Activated CD4-positive, alpha-beta T cell treated with anti-CD3 and anti-CD28 coated beads, Interleukin-2, amount 50 U/mL, for 1 hour (primary cell): ENCODE measurements at regions not wholly inside any gene's neighbourhood (a gene's known extent, or its start where the extent isn't known, plus 50 kb on each side); places are given as distances from the start of the nearest gene placed in this dataset.
"Not testable (repeated sequence)": the region's sequence is repeated elsewhere in the genome, so short reads cannot be mapped to it uniquely, and the experiment has no call there.

ENCODE experiments used
- DNase-seq: peaks from one replicate; pipeline ENCODE4 v3.0.0-alpha.2; 2020

GRCh38 chr6:6951355-6951754, 156.4 kb upstream of the RREB1 start:
- DNase-seq = no peak

DNA sequence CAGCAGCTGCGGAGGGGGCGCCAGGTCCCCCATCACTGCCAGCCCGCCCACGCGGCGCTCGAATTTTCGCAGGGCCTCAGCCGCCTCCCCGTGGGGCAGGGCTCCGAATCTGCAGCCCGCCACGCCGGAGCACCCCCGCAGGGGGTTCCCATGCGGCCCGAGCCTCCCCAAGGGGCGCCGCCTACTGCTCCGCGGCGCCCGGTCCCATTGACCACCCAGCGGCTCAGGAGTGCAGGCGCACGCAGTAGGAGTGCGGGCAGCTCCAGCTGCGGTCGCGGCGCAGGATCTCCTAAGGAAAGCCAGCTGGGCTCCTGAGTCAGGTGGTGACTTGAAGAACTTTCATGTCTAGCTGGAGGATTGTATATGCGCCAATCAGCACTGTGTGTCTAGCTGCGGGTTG, 155.3 kb upstream of the RREB1 start:
- no peak for DNase-seq

GRCh38 chr6:6952927-6953326, 154.8 kb upstream of the RREB1 start:
- not testable (repeated sequence) for DNase-seq

- no peak for DNase-seq
Observed at GRCh38 chr6:6960571-6961251, 147.1 kb upstream of the RREB1 start.

GRCh38 chr6:6962086-6962485, 145.7 kb upstream of the RREB1 start:
- no peak for DNase-seq

DNA sequence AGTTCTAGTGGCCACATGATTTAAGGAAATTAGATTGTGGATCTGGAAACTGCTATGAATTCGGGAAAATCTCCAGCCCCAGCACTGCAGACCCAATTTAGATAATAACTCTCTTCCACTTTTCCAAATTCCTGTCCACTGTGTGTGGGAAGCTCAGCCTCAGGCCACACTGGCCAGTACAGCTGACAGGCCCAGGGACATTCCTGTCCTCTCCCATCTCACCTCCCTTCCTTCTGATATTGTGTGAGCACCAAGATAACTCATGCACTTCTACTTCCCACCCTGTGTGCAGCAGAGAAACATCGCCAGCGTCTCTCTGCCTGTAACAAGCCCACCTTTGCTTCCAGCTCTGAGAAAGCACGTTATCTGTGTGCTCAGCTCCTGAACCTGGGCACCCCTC, 145.1 kb upstream of the RREB1 start:
- no peak for DNase-seq

GRCh38 chr6:6963390-6963789, 144.4 kb upstream of the RREB1 start:
- not testable (repeated sequence) for DNase-seq

DNA sequence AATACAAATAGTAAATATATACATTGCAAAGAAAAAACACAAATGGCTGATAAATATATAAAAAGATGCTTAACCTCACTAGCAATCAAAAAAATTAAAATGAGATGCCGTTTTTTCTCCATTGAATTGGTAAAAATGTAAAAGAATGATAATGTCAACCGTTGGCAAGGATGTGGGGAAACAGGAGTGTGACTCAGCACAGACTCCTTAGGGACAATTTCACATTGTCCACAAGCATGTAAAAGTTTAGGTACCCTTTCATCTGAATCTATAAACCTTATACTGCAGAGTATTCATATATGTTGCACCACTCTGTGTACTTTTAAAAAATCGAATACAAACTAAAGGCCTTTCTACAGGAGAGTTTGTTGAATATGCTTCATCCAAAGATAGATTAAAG, 143.1 kb upstream of the RREB1 start:
- DNase-seq = no peak

- DNase-seq = no peak
Observed at GRCh38 chr6:6966127-6966526, 141.6 kb upstream of the RREB1 start.

DNA sequence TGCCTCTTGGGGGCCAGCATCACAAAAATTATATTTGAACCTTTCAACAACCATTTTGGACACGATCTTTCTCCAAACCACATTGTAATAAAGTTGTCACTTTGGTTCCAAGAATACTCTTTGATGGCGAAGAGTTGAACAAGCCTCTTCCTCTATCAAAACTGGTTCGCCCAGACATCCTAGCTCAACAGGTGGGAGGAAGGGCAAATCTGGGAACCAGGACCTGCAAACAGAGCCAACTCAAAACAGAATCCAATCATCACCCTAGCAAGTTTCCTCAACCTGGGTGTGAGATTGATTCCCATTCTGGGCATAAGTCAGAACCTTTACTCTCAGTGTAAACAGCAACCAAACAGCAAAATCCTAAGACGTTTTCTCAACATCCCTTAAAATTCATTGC, 141.2 kb upstream of the RREB1 start:
- DNase-seq = no peak

GRCh38 chr6:6968357-6968730, 139.4 kb upstream of the RREB1 start:
- no peak for DNase-seq

GRCh38 chr6:6968731-6969552, 138.8 kb upstream of the RREB1 start:
- no peak for DNase-seq

DNA sequence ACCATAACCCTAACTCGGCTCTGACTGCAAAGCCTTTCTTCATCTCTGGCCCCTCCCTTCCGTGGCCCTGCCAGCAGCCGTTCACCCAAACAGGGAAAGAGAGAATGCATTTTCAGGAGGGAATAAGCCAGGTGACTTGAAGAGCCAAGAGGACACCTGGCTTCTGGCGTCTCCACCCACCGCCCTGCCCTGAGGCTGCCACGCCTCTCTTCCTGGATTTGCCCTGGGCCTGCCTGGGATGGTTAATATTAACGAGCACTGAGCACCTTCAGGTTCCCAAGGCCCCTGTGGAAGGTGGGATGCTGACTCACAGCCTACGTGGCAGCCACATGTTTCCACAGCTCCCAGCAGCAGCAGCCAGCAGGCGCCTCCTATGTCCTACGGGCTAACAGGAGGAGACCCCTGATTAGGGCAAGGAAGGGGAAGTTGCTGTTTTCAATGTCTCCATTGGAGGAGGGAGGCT, 138.0 kb upstream of the RREB1 start:
- DNase-seq = no peak

GRCh38 chr6:6970851-6971250, 136.9 kb upstream of the RREB1 start:
- no peak for DNase-seq

DNA sequence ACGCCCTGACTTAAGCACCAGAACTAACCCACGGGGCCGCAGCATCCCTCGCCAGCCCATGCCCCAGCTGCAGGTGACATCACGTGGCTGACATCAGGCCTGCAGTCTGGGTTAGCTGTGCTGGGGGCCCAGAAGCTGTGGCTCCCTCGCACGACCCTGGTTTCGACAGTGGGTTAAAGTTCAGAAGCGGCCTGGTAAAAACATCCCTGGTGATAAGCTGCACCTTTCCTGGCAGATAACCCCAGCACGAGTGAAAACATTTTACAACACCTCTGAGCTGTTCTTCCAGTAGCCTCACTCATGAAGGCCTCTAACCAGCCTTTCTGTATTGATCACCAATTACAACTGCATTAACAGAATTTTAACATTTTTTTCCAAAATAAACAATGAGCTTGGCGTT, 136.4 kb upstream of the RREB1 start:
- no peak for DNase-seq

DNA sequence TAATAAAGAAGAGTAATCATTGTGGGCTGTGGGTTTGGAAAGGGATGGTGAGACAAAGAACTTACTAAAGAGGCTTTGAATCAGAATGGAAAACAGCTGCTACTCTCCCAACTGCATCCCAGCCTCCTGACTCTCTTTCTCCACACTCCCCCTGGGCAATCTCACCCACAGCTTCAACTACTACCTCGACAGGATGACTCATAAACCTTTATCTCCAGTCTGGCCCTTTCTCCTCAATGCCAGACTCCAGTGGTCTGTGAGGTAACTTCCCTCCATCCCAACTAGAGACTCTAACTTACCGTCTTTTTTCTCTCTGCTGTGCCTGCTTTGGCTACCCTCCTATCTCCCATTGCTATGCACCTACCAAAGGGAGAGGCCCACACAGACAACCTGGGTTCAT, 135.3 kb upstream of the RREB1 start:
- DNase-seq = no peak

GRCh38 chr6:6973721-6974120, 134.0 kb upstream of the RREB1 start:
- no peak for DNase-seq

DNA sequence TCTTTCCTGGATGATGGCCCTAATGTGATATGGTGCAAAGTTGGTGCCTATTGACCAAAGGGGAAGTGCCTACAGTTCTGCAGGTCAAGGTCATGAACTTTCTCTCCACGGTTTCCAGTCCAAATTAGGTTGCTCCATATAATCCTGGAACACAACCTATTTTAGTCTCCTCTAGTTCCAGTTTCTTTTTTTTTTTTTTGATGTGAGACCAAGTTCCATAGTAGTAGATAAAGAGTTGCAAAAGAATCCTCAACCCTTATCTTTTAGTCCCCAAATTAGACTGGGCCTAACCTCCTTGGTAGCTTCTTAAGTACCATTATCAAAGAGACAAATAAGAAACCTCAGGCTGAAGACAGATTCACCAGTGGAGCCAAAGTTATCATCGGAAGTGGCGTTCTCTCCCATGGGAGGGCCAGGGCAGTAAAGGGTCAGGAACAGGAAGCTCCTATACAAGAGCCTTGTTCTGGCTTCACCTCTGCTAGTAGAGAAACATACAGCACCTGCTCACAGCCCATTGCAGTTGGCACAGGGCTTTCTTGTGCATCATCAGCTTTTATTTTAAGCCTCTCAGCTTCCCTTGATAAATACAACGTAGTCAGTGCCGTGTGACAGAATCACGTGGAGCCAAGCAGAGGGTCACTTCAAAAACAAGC, 132.2 kb upstream of the RREB1 start:
- DNase-seq = no peak

DNA sequence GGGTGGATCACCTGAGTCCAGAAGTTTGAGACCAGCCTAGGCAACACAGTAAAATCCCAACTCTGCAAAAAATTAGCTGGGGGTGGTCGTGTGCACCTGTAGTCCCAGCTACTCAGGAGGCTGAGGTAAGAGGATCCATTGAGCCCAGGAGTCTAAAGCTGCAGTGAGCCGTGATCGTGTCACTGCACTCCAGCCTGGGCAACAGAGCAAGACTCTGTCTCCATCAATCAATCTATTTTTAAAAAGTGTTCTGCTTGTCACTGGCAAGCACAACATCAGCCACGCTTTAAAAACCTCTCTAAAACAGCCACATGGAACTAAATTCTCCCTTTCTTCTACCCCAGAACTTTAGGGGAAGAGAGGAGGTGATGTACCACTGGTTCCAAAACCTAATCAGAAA, 131.6 kb upstream of the RREB1 start:
- DNase-seq = no peak

DNA sequence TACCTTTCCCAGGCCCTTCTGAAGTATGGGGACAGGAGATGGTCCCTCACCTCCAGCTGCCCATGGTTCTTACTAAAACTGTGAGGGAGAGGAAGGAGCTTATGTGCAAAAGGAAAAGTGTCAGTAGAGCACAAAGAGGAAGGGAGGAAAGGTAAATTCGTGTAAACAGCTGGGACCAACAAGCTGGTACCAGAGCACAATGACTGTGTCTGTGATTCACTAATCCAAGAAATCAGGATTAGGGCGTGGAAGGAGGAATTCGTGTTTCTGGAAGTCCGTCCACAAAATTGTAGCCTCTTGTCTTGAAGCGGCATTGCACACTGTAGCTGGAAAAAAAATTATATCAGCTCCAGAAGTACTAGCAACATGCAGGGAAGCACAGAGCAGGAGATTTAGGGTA, 129.0 kb upstream of the RREB1 start:
- no peak for DNase-seq

GRCh38 chr6:6980999-6981597, 126.7 kb upstream of the RREB1 start:
- DNase-seq = no peak

DNA sequence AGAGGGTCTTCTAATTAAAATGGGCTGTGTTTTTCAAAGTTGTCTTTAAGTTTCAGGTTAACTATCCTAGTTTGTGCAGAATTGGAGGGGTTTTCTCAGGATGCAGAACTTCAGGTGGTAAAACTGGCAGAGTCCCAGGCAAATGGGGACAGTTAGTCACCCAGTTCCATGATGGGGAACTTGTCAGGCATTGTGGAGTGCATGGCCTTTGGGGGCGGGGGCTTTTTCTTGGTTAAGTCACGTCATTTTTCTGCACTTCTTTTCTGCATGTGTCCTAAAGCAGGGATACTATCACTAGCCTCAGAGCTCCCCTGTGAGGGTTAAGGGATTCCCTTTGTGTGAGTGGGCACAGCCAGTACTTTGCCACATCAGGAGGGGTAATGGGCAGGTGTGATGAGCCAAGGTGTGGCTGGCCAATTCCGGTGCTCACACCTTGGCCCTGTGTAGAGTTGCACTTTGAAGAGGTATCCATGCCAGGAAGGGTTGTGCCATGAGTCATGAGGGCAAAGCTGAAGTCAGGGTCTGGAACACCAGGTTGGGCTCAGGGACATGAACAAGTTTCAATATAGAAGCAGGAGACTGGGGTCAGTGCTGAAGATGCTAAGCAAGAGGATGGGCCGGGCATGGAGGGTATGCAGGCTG, 126.0 kb upstream of the RREB1 start:
- DNase-seq = no peak

- no peak for DNase-seq
Observed at GRCh38 chr6:6982663-6983062, 125.1 kb upstream of the RREB1 start.
